Breast epithelium (tissue), 4 donors: ENCODE measurements at regions not wholly inside any gene's neighbourhood (a gene's known extent, or its start where the extent isn't known, plus 50 kb on each side); places are given as distances from the start of the nearest gene placed in this dataset.

ENCODE experiments used
- DNase-seq, 2 donors: peaks; one replicate each; pipeline ENCODE4 v3.0.0-alpha.2; 2019; ENCODE audit warnings: low spot score in 2 of 2
- H3K27ac ChIP-seq, 2 donors: fragments of 200-600 bp; sonication (generic) in 1 of 2; one replicate each; pipeline ENCODE4 v1.5.1; 2016 to 2019; ENCODE audit warnings: mild to moderate bottlenecking in 1 of 2
- H3K27me3 ChIP-seq, 2 donors: fragments of 200-600 bp; sonication (generic) in 1 of 2; one replicate each; pipeline versions ENCODE4 v1.5.1 to v1.6.0; 2017 to 2019; ENCODE audit warnings: control low read depth in 1 of 2, mild to moderate bottlenecking in 1 of 2
- H3K36me3 ChIP-seq: fragments of 200-600 bp; one replicate; pipeline ENCODE4 v1.5.1; 2019
- H3K4me1 ChIP-seq, 2 donors: fragments of 200-600 bp; sonication (generic); one replicate each; pipeline ENCODE4 v1.5.1; 2016 to 2019; ENCODE audit warnings: control low read depth in 1 of 2
- H3K4me3 ChIP-seq, 3 donors: fragments of 200-600 bp; sonication (generic); 1 replicate in 2 of 3; 2 replicates in 1 of 3; pipeline ENCODE4 v1.5.1; 2016 to 2019; ENCODE audit warnings: mild to moderate bottlenecking in 3 of 3, moderate library complexity in 2 of 3
- H3K9me3 ChIP-seq, 2 donors: fragments of 200-600 bp; sonication (generic) in 1 of 2; one replicate each; pipeline ENCODE4 v1.5.1; 2016 to 2019; ENCODE audit warnings: control low read depth in 1 of 2
- POLR2A ChIP-seq: fragments of 450-650 bp; IDR thresholded peaks from one replicate; pipeline ENCODE4 v1.6.1; 2016; ENCODE audit warnings: antibody characterized with exemption, mild to moderate bottlenecking, moderate library complexity
- POLR2AphosphoS5 ChIP-seq, 3 donors: sonication (generic); formaldehyde crosslinking; IDR thresholded peaks; one replicate each; pipeline ENCODE4 v1.6.1; 2017; ENCODE audit warnings: antibody characterized with exemption in 3 of 3
- intact Hi-C: fragments of 100-400 bp; cut with DNase I; formaldehyde crosslinking; loops from one replicate; pipeline ENCODE4 v1.15.1; 2023; ENCODE audit warnings: low total_unique reads
- TF ChIP-seq, protein P1 (sequence below), 3 donors: fragments of 450-650 bp; IDR thresholded peaks; one replicate each; pipeline ENCODE4 v1.5.1; 2016 to 2017; ENCODE audit warnings: antibody characterized with exemption in 3 of 3, mild to moderate bottlenecking in 3 of 3, moderate library complexity in 3 of 3

DNA sequence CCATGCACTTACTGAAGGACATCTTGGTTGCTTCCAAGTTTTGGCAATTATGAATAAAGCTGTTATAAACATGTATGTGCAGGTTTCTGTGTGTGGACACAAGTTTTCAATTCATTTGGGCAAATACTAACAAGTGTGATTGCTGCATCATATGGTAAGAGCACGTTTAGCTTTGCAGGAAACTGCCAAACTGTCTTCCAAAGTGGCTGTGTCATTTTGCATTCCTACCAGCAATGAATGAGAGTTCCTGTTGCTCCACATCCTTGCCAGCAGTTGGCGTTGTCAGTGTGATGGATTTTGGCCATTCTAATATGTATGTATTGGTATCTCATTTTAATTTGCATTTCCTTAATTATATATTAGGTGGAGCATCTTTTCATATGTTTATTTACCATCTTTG lies 280.1 kb downstream of the SV2B start:
- intact Hi-C loops, result loop anchor here (2.0 kb wide), 1 partner anchor 33 kb away; no protein-coding TSS in a partner anchor
- H3K27me3 ChIP-seq, result no peaks in the 10 kb centered on the region

GRCh38 chr15:91383532-91383931 lies 283.5 kb downstream of the SV2B start:
- Histone ChIP-seq H3K4me1 (no peaks in the 10 kb centered on the region), H3K9me3 (no peaks in the 10 kb centered on the region), H3K27me3 (no peaks in the 10 kb centered on the region), H3K27ac (no peak overlapping the region), H3K36me3 (no peaks in the 10 kb centered on the region), H3K4me3 (no peak overlapping the region)
- no peak for TF ChIP-seq POLR2AphosphoS5 (IDR thresholded peaks at IDR 0.05)
- TF ChIP-seq, protein P1, sequence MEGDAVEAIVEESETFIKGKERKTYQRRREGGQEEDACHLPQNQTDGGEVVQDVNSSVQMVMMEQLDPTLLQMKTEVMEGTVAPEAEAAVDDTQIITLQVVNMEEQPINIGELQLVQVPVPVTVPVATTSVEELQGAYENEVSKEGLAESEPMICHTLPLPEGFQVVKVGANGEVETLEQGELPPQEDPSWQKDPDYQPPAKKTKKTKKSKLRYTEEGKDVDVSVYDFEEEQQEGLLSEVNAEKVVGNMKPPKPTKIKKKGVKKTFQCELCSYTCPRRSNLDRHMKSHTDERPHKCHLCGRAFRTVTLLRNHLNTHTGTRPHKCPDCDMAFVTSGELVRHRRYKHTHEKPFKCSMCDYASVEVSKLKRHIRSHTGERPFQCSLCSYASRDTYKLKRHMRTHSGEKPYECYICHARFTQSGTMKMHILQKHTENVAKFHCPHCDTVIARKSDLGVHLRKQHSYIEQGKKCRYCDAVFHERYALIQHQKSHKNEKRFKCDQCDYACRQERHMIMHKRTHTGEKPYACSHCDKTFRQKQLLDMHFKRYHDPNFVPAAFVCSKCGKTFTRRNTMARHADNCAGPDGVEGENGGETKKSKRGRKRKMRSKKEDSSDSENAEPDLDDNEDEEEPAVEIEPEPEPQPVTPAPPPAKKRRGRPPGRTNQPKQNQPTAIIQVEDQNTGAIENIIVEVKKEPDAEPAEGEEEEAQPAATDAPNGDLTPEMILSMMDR (IDR thresholded peaks at IDR 0.05), result no peak
- no peak for TF ChIP-seq POLR2A
- intact Hi-C loops, result no loop called here
- no peak for DNase-seq

More for the DNA sequence above, 280.1 kb downstream of the SV2B start:
- no peaks in the 10 kb centered on the region for H3K9me3 ChIP-seq
- H3K4me3 ChIP-seq, result no peak overlapping the region
- no peak overlapping the region for H3K27ac ChIP-seq
- no peak for DNase-seq
- H3K4me1 ChIP-seq, result no peaks in the 10 kb centered on the region
- no peaks in the 10 kb centered on the region for H3K36me3 ChIP-seq
- no peak for TF ChIP-seq POLR2A

GRCh38 chr15:91384189-91384730 lies 284.2 kb downstream of the SV2B start:
- H3K27ac ChIP-seq, result no peak overlapping the region
- H3K9me3 ChIP-seq, result no peaks in the 10 kb centered on the region
- no peak for DNase-seq
- no peak for TF ChIP-seq POLR2AphosphoS5 (IDR thresholded peaks at IDR 0.05)
- TF ChIP-seq, protein P1 (IDR thresholded peaks at IDR 0.05), result no peak
- no peak for TF ChIP-seq POLR2A
- intact Hi-C loops, result no loop called here
- H3K36me3 ChIP-seq, result no peaks in the 10 kb centered on the region
- no peaks in the 10 kb centered on the region for H3K4me1 ChIP-seq
- H3K4me3 ChIP-seq, result no peak overlapping the region
- no peaks in the 10 kb centered on the region for H3K27me3 ChIP-seq

DNA sequence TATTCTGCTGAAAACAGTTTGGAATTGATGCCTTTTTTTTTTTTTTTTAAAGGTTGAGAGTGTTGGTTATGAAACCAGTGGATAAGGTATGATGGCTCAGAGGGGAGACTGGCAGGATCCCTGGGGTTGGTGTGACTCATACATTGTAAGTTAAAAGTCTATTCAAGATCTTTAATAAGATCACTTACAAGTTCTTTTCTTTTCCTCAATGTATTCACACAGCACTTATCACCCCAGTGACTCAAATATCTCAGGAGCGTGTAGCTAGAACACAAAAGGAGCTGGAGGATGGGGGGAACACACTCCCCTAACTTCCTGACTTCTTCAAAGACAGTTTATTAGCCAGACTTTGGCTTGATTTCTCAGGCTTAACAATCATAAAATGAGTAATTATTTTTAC lies 285.3 kb downstream of the SV2B start:
- Histone ChIP-seq H3K4me1 (no peaks in the 10 kb centered on the region), H3K9me3 (no peaks in the 10 kb centered on the region)
- TF ChIP-seq, protein P1 (IDR thresholded peaks at IDR 0.05), result no peak
- TF ChIP-seq POLR2AphosphoS5 (IDR thresholded peaks at IDR 0.05), result no peak
- TF ChIP-seq POLR2A, result no peak

DNA sequence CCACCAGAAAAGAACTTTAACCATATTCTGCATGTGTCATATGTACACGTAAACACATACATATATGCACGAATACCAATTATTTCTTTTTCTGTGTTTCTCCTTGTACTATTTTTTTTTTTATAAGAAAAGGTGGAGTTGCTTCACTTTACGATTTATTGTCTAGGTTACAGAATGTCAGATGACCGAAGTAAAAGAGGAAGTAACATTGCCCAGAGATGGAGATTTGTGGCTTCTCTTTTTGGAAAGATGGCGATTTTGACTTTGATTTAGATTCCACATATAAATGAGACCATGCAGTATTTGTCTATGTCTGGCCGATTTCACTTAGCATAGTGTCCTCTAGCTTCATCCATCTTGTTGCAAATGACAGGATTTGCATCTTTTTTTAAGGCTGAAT lies 293.1 kb downstream of the SV2B start:
- Histone ChIP-seq H3K27me3 (no peaks in the 10 kb centered on the region), H3K27ac (no peak overlapping the region), H3K36me3 (no peaks in the 10 kb centered on the region), H3K4me1 (no peaks in the 10 kb centered on the region), H3K4me3 (no peak overlapping the region), H3K9me3 (no peaks in the 10 kb centered on the region)
- DNase-seq, result no peak
- no peak for TF ChIP-seq POLR2AphosphoS5 (IDR thresholded peaks at IDR 0.05)
- TF ChIP-seq, protein P1 (IDR thresholded peaks at IDR 0.05), result no peak
- no peak for TF ChIP-seq POLR2A
- intact Hi-C loops, result no loop called here

More for the DNA sequence above, 285.3 kb downstream of the SV2B start:
- intact Hi-C loops, result no loop called here
- no peak overlapping the region for H3K27ac ChIP-seq
- no peaks in the 10 kb centered on the region for H3K27me3 ChIP-seq
- DNase-seq, result no peak
- no peaks in the 10 kb centered on the region for H3K36me3 ChIP-seq
- no peak overlapping the region for H3K4me3 ChIP-seq

DNA sequence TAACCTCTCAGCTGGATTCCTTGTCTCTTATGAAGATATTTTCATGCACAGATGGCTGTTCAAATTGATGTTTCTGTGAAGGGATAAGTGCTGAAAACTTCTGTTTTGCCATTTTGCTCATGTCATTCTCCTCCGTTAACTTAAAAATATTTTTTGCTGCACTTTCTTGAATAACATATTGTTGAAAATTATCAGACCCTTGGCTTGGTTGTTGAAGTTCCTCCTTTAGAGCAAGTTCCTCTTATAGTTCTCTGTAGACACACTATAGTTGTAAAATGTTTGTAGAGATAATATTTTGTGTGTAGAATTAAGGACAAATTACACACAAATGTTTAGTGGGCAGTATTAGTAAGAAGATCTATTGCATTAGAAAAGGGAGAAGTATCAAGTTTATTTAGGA lies 300.4 kb downstream of the SV2B start:
- no peak overlapping the region for H3K27ac ChIP-seq
- peaks cover 0 to 4% of the 10 kb centered on the region in 2 donors for H3K9me3 ChIP-seq
- H3K27me3 ChIP-seq, result no peaks in the 10 kb centered on the region
- DNase-seq, result no peak
- TF ChIP-seq, protein P1 (IDR thresholded peaks at IDR 0.05), result no peak
- no peak for TF ChIP-seq POLR2A
- TF ChIP-seq POLR2AphosphoS5 (IDR thresholded peaks at IDR 0.05), result no peak
- intact Hi-C loops, result no loop called here
- H3K36me3 ChIP-seq, result no peaks in the 10 kb centered on the region
- H3K4me1 ChIP-seq, result no peaks in the 10 kb centered on the region
- H3K4me3 ChIP-seq, result no peak overlapping the region
